ENCODE measurements at regions not wholly inside any gene's neighbourhood (a gene's known extent, or its start where the extent isn't known, plus 50 kb on each side); places are given as distances from the start of the nearest gene placed in this dataset.
"Not testable (repeated sequence)": the region's sequence is repeated elsewhere in the genome, so short reads cannot be mapped to it uniquely, and the experiment has no call there.

GRCh38 chr22:11561744-11562143 lies 3966.2 kb upstream of the OR11H1 start:
- H3K36me3 Mint-ChIP-seq; H3K4me1 Mint-ChIP-seq (ENCODE audit: unreplicated experiment); H3K4me3 Mint-ChIP-seq; H3K27ac Mint-ChIP-seq; DNase-seq (ENCODE audit: extremely low spot score, unreplicated experiment); H3K27me3 Mint-ChIP-seq: not testable (repeated sequence)
- peaks cover 22% of the 10 kb centered on the region for H3K9me3 Mint-ChIP-seq

- H3K27me3 Mint-ChIP-seq; H3K4me1 Mint-ChIP-seq (ENCODE audit: unreplicated experiment): not testable (repeated sequence)
- H3K9me3 Mint-ChIP-seq, result peaks cover 36% of the 10 kb centered on the region
Measured at GRCh38 chr22:11568837-11569563, 3959.0 kb upstream of the OR11H1 start.

GRCh38 chr22:11569564-11569940 lies 3958.4 kb upstream of the OR11H1 start:
- DNase-seq (ENCODE audit: extremely low spot score, unreplicated experiment); H3K4me1 Mint-ChIP-seq (ENCODE audit: unreplicated experiment); H3K27ac Mint-ChIP-seq; H3K36me3 Mint-ChIP-seq; H3K27me3 Mint-ChIP-seq; H3K4me3 Mint-ChIP-seq: not testable (repeated sequence)
- H3K9me3 Mint-ChIP-seq, result peaks cover 39% of the 10 kb centered on the region

More at GRCh38 chr22:11568837-11569563, 3959.0 kb upstream of the OR11H1 start:
- not testable (repeated sequence) for H3K4me3 Mint-ChIP-seq; DNase-seq (ENCODE audit: extremely low spot score, unreplicated experiment); H3K27ac Mint-ChIP-seq; H3K36me3 Mint-ChIP-seq

- H3K27ac Mint-ChIP-seq; H3K4me3 Mint-ChIP-seq; H3K27me3 Mint-ChIP-seq; H3K36me3 Mint-ChIP-seq; H3K4me1 Mint-ChIP-seq (ENCODE audit: unreplicated experiment); DNase-seq (ENCODE audit: extremely low spot score, unreplicated experiment): not testable (repeated sequence)
- peaks cover 39% of the 10 kb centered on the region for H3K9me3 Mint-ChIP-seq
Measured at GRCh38 chr22:11573154-11573553, 3954.8 kb upstream of the OR11H1 start.

GRCh38 chr22:11574231-11574630 lies 3953.8 kb upstream of the OR11H1 start:
- not testable (repeated sequence) for H3K36me3 Mint-ChIP-seq; DNase-seq (ENCODE audit: extremely low spot score, unreplicated experiment); H3K27ac Mint-ChIP-seq

GRCh38 chr22:11574659-11575058 lies 3953.3 kb upstream of the OR11H1 start:
- H3K9me3 Mint-ChIP-seq, result peaks cover 44% of the 10 kb centered on the region
- H3K27ac Mint-ChIP-seq; DNase-seq (ENCODE audit: extremely low spot score, unreplicated experiment); H3K27me3 Mint-ChIP-seq; H3K36me3 Mint-ChIP-seq; H3K4me3 Mint-ChIP-seq; H3K4me1 Mint-ChIP-seq (ENCODE audit: unreplicated experiment): not testable (repeated sequence)

More at GRCh38 chr22:11574231-11574630, 3953.8 kb upstream of the OR11H1 start:
- H3K4me3 Mint-ChIP-seq; H3K4me1 Mint-ChIP-seq (ENCODE audit: unreplicated experiment); H3K27me3 Mint-ChIP-seq: not testable (repeated sequence)
- peaks cover 39% of the 10 kb centered on the region for H3K9me3 Mint-ChIP-seq

- peaks cover 45% of the 10 kb centered on the region for H3K9me3 Mint-ChIP-seq
- not testable (repeated sequence) for DNase-seq (ENCODE audit: extremely low spot score, unreplicated experiment); H3K4me3 Mint-ChIP-seq; H3K36me3 Mint-ChIP-seq; H3K27ac Mint-ChIP-seq; H3K4me1 Mint-ChIP-seq (ENCODE audit: unreplicated experiment); H3K27me3 Mint-ChIP-seq
Measured at GRCh38 chr22:11576740-11577139, 3951.3 kb upstream of the OR11H1 start.

- H3K27me3 Mint-ChIP-seq; DNase-seq (ENCODE audit: extremely low spot score, unreplicated experiment); H3K27ac Mint-ChIP-seq; H3K4me3 Mint-ChIP-seq; H3K36me3 Mint-ChIP-seq; H3K4me1 Mint-ChIP-seq (ENCODE audit: unreplicated experiment): not testable (repeated sequence)
- H3K9me3 Mint-ChIP-seq, result peaks cover 39% of the 10 kb centered on the region
Measured at GRCh38 chr22:11578115-11578514, 3949.9 kb upstream of the OR11H1 start.

GRCh38 chr22:11578551-11578950 lies 3949.4 kb upstream of the OR11H1 start:
- not testable (repeated sequence) for DNase-seq (ENCODE audit: extremely low spot score, unreplicated experiment); H3K27ac Mint-ChIP-seq; H3K27me3 Mint-ChIP-seq; H3K36me3 Mint-ChIP-seq; H3K4me1 Mint-ChIP-seq (ENCODE audit: unreplicated experiment); H3K4me3 Mint-ChIP-seq
- H3K9me3 Mint-ChIP-seq, result peaks cover 39% of the 10 kb centered on the region

- not testable (repeated sequence) for H3K4me3 Mint-ChIP-seq; H3K27me3 Mint-ChIP-seq; H3K36me3 Mint-ChIP-seq; H3K27ac Mint-ChIP-seq; H3K4me1 Mint-ChIP-seq (ENCODE audit: unreplicated experiment); DNase-seq (ENCODE audit: extremely low spot score, unreplicated experiment)
- peaks cover 30% of the 10 kb centered on the region for H3K9me3 Mint-ChIP-seq
Measured at GRCh38 chr22:11582048-11582447, 3945.9 kb upstream of the OR11H1 start.

- H3K36me3 Mint-ChIP-seq; DNase-seq (ENCODE audit: extremely low spot score, unreplicated experiment); H3K27me3 Mint-ChIP-seq; H3K4me1 Mint-ChIP-seq (ENCODE audit: unreplicated experiment); H3K27ac Mint-ChIP-seq; H3K4me3 Mint-ChIP-seq: not testable (repeated sequence)
- H3K9me3 Mint-ChIP-seq, result peaks cover 17% of the 10 kb centered on the region
Measured at GRCh38 chr22:11584231-11584630, 3943.8 kb upstream of the OR11H1 start.

GRCh38 chr22:11594552-11594951 lies 3933.4 kb upstream of the OR11H1 start:
- H3K27ac Mint-ChIP-seq; H3K27me3 Mint-ChIP-seq; H3K4me1 Mint-ChIP-seq (ENCODE audit: unreplicated experiment); H3K4me3 Mint-ChIP-seq; DNase-seq (ENCODE audit: extremely low spot score, unreplicated experiment); H3K36me3 Mint-ChIP-seq: not testable (repeated sequence)
- H3K9me3 Mint-ChIP-seq, result peaks cover 21% of the 10 kb centered on the region

GRCh38 chr22:11597666-11598358 lies 3930.2 kb upstream of the OR11H1 start:
- not testable (repeated sequence) for H3K36me3 Mint-ChIP-seq; H3K4me3 Mint-ChIP-seq; DNase-seq (ENCODE audit: extremely low spot score, unreplicated experiment); H3K4me1 Mint-ChIP-seq (ENCODE audit: unreplicated experiment); H3K27me3 Mint-ChIP-seq; H3K27ac Mint-ChIP-seq
- H3K9me3 Mint-ChIP-seq, result peaks cover 21% of the 10 kb centered on the region
